NCI-H1436 (cell line): ENCODE measurements at regions not wholly inside any gene's neighbourhood (a gene's known extent, or its start where the extent isn't known, plus 50 kb on each side); places are given as distances from the start of the nearest gene placed in this dataset.
"Not testable (repeated sequence)": the region's sequence is repeated elsewhere in the genome, so short reads cannot be mapped to it uniquely, and the experiment has no call there.

ENCODE experiments used
- DNase-seq: peaks from one replicate; lab custom pipeline; 2025; lab: John Stamatoyannopoulos, UW

GRCh38 chr7:81887098-81888090 is 117.5 kb upstream of the HGF start:
- peak; percentile 28 for DNase-seq

- no peak for DNase-seq
These were observed 116.4 kb upstream of the HGF start for GRCh38 chr7:81886211-81886764.

GRCh38 chr7:81884817-81885216 is 115.0 kb upstream of the HGF start:
- no peak for DNase-seq

- DNase-seq = no peak
These were observed 114.0 kb upstream of the HGF start for GRCh38 chr7:81883801-81884393.

GRCh38 chr7:81882086-81882485 is 112.2 kb upstream of the HGF start:
- DNase-seq = no peak

GRCh38 chr7:81877890-81878289 is 108.0 kb upstream of the HGF start:
- DNase-seq = no peak

- no peak for DNase-seq
These were observed 103.7 kb upstream of the HGF start for GRCh38 chr7:81873559-81873958.

GRCh38 chr7:81871606-81872265 is 101.9 kb upstream of the HGF start:
- no peak for DNase-seq

GRCh38 chr7:81870608-81871007 is 100.8 kb upstream of the HGF start:
- no peak for DNase-seq

GRCh38 chr7:81869670-81870069 is 99.8 kb upstream of the HGF start:
- DNase-seq = no peak

- no peak for DNase-seq
These were observed 95.9 kb upstream of the HGF start for GRCh38 chr7:81865754-81866153.

- no peak for DNase-seq
These were observed 89.6 kb upstream of the HGF start for GRCh38 chr7:81859433-81859832.

- not testable (repeated sequence) for DNase-seq
These were observed 89.0 kb upstream of the HGF start for GRCh38 chr7:81858820-81859219.

GRCh38 chr7:81857385-81857784 is 87.5 kb upstream of the HGF start:
- no peak for DNase-seq

GRCh38 chr7:81854518-81854917 is 84.7 kb upstream of the HGF start:
- no peak for DNase-seq

- no peak for DNase-seq
These were observed 82.9 kb upstream of the HGF start for GRCh38 chr7:81852701-81853100.

- no peak for DNase-seq
These were observed 81.6 kb upstream of the HGF start for GRCh38 chr7:81851413-81851812.

GRCh38 chr7:81846398-81846797 is 76.6 kb upstream of the HGF start:
- DNase-seq = no peak

- peak; percentile 76 for DNase-seq
These were observed 75.9 kb upstream of the HGF start for GRCh38 chr7:81845744-81846241.

GRCh38 chr7:81843657-81844056 is 73.8 kb upstream of the HGF start:
- DNase-seq = not testable (repeated sequence)

- DNase-seq = no peak
These were observed 72.5 kb upstream of the HGF start for GRCh38 chr7:81842361-81842760.

- DNase-seq = no peak
These were observed 70.0 kb upstream of the HGF start for GRCh38 chr7:81839708-81840369.
